ENCODE measurements at regions not wholly inside any gene's neighbourhood (a gene's known extent, or its start where the extent isn't known, plus 50 kb on each side); places are given as distances from the start of the nearest gene placed in this dataset.
A peak's percentile ranks its signal among the peaks of the same experiment; 100 is the strongest.

DNA sequence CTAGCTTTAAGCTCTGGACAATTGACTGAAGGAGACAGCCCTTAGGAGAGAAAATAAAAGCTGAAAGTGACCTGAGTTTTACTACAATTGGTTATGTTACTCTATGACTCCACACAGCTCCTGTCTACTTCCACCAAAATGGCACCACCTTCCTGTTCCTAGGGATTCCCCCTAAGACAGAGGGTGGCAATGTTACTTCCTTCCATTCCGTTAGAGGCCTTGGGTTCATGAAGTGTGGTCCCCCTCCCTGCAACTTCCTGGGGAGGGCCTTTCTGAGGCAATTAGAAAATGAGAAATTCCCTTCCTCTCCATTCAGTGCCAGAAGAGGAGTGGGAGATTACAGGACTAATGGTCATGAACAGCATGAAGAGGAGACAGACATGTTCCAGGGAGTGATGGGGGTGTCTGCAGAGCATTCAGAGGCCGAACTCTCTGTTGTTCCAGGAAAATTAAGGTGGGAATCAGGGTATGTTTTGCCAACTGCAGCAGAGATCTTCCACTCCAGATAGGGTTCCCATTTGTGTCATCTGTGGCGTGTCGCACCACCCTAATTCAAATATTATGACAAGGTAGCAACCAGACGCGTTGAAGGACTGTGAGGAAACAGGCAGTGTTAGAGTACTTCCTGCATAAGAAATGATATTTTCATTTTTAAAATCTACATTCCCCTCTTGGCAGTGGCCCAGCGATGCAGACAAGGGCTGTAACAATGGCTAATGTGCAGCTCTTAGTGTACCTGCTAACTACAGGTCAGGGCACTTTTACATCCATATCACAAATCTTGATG, 53.1 kb upstream of the TRIM67 start:
- peak; percentile 39 to 56 for DNase-seq (ENCODE audit: low read depth in 2 of 2)

DNA sequence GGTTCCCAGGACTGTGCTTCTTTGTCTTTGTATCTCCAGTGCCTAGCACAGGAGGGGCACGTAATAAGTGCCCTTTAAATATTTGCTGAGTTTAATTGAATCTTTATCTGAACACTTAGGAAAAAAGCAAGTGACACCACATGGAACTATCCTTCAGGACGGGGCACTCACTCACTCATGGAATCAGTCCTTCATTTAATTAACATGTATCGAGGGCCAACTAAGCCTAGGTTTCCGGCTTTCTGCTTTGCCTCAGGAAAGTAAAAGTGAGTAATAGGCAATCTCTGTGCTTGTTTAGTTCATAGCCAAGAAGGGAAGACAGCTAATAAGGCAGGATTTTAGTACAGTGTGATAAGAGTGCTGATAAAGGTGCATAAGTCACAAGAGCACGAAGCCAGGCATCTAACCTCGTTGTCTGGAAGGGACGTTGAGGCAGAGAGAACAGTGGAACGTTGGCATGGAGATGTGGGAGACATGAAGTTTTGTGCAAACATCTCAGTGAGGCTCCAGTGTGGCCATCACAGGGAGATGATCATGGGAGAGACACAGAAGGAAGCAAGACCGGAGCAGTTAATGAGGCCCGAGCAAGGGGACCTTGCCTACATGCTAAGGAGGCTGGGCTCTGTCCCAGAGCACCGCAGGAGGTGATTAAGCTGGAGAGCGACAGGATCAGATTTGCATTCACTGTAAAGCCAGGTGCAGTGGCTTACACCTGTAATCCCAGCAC, 54.1 kb upstream of the TRIM67 start:
- DNase-seq (ENCODE audit: low read depth in 2 of 2), result no peak

DNA sequence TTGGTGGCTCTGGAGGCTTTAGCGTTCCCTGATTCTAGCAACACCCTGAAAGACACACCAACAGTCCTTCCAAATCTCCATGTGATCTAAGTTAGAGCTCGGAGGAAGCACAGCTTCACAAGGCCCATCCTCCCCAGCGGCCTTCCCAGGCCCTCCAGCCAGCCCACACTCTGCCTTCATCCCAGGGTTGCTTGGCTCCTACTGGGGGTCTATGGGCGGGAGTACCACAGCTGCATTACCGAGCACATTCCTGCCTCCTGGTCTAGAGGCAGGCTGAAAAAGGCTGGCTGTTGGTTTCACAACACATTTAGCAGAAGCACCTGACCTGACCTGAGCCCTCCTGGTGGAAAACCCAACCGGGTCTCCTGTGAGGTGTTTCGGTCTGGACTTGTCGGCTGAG, 54.7 kb upstream of the TRIM67 start:
- no peak for DNase-seq (ENCODE audit: low read depth in 2 of 2)

DNA sequence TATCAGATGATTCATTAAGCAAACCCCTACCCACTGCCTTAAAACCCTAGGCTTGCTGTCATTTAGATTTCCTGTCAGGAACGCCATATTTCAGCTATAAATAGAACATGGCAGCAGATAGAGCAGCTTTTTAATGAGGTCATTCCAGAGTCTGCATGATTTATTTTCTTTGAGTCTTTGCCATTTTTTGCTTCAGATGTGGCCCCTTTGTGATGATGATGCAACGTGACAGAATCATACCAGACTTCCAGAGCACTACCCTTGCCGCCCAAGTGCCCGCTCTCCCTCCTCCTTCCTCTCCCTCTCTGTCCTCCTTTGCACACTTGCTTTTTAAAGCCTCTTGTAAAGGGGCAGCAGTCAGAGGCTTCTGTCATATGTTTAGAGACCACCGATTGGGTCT, 55.5 kb upstream of the TRIM67 start:
- peak; percentile 55 to 67 for DNase-seq (ENCODE audit: low read depth in 2 of 2)

DNA sequence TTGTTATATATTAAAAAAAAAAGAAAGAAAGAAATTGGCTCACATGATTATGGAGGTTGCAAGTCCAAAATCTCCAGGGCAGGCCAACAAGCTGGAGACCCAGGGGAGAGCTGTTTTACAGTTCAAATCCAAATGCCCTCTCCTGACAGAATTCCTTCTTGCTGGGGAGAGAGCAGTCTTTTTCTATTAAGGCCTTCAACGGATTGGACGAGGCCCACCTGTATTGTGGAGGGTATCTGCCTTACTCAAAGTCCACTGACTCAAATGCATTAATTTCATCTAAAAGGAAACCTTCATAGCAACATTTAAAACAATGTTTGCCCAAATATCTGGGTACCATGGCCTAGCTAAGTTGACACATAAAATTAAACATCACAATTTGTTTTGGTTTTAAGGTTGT, 56.9 kb upstream of the TRIM67 start:
- no peak for DNase-seq (ENCODE audit: low read depth in 2 of 2)

DNA sequence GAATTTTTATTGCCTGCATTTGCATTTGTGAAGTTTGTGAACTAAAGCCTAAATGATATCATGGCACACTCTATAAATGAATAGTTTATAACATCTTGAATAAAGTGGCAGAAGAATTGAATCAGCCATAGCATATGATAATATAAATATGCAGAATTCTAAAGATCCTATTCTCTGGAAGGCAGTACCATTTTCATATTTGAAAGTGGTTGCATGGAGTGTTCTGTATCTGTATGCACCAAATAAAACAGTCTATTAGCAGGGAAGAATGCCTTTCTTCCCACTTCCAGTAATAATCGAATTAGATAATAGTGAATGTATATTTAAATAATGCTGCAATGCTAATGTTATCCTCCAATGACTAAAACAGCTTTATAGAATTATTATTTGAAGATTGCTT, 57.9 kb upstream of the TRIM67 start:
- no peak for DNase-seq (ENCODE audit: low read depth in 2 of 2)

DNA sequence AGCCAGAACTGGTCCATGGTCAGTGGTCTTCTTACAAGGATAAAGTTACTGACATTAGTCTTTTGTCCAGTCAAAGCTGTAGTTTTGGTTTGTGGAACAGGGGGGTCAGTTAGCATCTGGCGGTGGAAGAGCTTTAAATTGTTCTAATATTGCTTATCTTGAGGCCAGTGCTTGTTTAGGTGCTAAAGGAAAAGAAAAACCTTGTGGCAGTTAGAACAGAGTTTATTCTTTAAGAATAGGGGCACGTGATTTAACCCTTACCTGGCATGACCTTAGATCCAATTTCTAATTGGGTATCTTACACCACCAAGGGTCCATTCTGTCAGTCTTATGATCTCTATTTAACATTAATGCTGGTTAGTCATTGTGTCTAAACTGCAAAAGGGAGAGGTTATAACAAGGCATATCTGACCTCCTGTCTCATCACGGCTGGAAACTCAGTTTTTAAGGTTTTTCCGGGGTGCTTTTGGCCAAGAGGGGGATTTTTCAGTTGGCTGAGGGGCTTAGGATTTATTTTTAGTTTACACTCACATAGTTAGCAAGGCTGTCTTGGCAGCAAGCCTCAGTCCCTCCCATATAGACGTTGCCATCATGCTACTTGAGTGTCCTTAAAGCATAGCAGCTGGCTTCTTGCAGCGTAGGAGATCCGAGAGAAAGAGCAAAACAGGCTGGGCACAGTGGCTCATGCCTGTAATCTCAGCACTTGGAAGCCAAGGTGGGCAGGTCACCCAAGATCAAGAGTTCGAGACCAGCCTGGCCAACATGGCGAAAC, 60.1 kb upstream of the FAM89A start:
- no peak for DNase-seq (ENCODE audit: low read depth in 2 of 2)

DNA sequence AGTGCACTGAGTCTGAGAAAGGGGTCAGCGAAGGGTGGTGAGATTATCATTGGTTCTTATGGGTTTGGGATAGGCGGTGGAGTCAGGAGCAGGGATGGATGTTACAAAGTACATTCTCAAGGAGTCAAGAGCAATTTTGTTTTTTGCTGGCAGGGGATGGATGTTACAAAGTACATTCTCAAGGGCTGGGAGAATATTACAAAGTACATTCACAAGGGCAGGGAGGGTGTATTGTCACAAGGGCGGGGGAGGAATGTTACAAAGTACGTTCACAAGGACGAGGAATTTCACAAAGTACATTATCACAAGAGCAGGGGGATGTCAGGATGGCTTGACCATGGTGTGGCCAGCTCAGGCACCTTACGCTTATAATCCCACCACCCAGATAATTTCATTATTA, 59.3 kb upstream of the FAM89A start:
- DNase-seq (ENCODE audit: low read depth in 2 of 2), result no peak

DNA sequence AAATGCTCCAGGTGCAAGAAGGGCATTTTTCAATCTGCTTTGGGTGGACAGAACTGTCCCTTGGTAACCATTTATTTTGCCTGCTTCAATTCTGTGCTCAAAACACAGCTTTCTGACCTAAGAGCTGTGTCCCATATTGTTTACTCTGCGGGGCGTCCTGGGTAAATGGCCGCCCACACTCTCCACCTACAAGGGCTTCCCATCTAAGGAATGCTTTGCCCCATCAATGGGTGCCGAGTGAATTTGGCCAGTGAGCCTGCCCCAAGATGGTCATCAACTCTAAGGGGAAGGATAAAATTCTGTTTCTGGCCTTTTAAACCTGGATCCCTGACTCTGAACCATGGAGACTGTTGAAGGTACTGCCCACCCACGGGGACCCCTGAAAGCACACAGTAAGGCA, 55.5 kb upstream of the FAM89A start:
- no peak for DNase-seq (ENCODE audit: low read depth in 2 of 2)

DNA sequence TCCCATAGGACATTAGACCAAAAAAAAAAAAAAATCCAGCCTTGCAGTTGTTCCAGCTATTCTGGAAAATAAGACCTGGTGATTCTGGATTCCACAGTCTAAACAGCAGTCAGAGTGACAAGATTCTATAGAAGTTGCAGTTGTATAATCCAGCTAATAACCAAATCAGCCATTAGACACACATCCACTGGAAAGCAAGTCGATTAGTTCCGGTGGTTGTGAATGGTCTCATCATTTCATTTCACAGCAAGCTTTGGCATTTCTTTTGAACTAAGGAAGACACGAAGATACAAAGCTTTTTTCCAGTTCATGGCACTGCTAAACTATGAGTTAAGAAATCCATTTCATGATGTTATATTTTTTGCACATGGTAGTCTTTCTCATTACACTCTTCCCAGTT, 54.4 kb upstream of the FAM89A start:
- no peak for DNase-seq (ENCODE audit: low read depth in 2 of 2)

DNA sequence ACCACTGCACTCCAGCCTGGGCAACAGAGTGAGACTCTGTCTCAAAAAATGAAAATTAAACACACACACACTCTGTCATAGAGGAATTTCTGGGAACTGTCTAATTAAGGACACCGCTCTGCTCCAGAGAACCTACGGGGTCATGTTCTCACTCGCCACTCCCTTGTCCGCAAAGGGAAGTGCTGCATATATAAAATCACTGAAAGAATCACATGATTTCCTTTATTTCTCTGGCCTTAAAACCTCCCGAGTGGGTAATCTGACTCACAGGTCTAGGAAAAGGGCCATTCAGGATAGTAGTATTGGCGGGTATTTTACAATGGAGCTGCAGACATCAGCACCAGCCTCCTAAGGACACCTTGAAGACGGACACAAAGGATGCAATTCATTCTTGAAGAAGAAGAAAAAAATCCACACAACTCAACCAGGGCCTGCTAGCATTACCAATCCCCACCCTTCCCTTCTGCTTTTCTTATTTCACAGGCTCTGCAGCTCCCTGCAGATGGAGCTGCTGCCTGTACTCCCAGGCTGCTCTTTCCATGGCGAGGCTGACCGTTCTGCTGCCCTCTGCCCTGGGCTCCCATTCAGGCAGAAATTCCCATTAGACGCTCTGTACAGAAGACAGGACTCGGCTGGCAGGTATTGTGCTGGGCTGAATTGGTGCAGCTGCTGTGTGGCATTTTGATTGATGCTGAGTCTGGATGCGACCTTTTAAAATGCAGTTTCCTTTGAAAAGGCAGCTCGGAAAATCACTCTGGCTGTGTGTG, 53.3 kb upstream of the FAM89A start:
- peak; percentile 25 to 56 for DNase-seq (ENCODE audit: low read depth in 2 of 2)

DNA sequence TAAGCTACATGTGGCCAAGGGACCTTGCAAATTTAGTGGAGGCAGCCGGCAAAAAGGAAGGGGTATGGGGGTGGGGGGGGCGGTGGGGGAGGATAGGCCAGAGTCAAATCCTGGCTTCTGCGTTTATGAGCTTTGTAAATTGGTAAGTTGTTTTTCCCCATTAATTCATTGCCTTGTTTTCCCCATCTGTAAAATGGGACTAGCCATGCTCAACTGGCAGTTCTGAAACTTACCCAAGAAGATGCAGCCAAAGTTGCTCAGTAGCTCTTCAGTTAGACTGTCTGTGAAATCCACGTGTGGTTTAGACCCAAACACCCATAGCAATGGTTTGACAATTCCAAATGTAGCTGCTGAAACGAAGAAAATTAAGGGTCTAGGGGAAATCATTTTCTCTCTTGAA, 52.3 kb upstream of the FAM89A start:
- no peak for DNase-seq (ENCODE audit: low read depth in 2 of 2)

DNA sequence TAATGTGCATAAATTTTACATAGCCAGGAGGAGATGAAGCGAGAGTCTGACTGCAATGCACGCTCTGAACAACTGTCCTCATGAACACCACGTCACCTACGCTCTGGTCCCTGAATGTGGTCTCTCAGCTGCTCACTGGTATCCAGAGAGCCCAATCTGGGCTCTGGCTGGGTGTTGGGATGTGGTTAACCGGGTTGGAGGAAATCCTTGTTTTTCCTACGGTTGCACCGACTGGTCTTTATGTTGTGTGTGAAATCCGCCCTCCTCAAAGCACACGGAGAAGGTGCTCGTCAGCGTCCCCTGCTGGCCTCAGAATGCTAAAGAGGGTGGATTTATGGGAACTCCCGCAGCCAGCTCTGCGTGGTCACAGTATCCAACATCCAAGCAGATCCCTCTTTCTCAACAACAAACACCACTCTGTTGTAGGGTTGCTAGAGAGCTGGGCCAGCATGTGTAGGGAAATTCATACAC, 51.8 kb upstream of the FAM89A start:
- DNase-seq (ENCODE audit: low read depth in 2 of 2), result peak; percentile 18 to 56

DNA sequence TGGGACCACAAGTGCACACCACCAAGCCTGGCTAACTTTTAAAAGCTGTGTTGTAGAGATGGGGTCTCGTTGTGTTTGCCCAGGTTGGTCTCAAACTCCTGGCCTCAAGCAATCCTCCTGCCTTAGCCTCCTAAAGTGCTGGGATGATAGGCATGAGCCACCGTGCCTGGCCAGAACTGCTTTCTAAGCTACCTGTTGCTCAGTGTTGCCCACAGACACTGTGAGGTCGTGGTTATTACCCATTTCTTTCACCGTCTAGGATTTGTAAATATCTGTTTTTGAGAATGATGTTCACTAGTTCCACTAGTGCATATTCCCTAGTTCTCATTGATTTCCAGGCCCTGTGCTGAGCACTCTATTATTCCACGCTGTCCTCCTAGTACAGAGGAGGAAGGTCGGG, 51.4 kb upstream of the FAM89A start:
- DNase-seq (ENCODE audit: low read depth in 2 of 2), result no peak

Measured in dermis microvascular lymphatic vessel endothelial cell (primary cell).